ENCODE measurements at regions not wholly inside any gene's neighbourhood (a gene's known extent, or its start where the extent isn't known, plus 50 kb on each side); places are given as distances from the start of the nearest gene placed in this dataset.
A peak's percentile ranks its signal among the peaks of the same experiment; 100 is the strongest.

DNA sequence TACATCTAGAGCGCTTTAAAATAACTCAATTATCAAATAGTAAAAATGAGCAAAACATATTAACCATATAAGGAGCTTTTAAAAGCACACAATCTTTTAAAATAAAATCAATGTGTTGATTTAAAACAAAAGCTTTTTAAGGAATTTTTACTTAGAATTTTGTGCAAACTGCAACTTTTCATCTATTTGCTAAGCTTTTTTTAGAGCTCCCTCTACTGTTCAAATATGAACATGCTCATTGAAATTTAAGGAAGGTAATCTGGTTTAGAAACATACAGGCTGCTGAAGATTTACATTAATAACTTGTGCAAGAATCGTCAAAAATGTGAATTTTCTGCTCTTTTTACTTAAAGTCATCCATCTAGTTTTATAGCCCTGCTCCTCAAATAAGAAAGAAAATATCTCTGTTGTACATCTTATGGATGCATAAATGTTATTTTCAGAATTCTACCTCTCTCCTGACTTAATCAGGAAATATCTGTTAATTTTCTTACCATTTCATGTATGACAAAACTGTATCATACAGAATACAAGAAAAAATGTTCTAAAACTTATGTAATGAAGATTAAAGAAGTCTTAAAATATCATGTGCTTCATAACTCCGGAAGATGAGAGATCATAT lies 469.4 kb upstream of the ROBO2 start:
- TF ChIP-seq, protein P1, sequence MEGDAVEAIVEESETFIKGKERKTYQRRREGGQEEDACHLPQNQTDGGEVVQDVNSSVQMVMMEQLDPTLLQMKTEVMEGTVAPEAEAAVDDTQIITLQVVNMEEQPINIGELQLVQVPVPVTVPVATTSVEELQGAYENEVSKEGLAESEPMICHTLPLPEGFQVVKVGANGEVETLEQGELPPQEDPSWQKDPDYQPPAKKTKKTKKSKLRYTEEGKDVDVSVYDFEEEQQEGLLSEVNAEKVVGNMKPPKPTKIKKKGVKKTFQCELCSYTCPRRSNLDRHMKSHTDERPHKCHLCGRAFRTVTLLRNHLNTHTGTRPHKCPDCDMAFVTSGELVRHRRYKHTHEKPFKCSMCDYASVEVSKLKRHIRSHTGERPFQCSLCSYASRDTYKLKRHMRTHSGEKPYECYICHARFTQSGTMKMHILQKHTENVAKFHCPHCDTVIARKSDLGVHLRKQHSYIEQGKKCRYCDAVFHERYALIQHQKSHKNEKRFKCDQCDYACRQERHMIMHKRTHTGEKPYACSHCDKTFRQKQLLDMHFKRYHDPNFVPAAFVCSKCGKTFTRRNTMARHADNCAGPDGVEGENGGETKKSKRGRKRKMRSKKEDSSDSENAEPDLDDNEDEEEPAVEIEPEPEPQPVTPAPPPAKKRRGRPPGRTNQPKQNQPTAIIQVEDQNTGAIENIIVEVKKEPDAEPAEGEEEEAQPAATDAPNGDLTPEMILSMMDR (conservative IDR thresholded peaks at IDR 0.05) = peak; percentile 71
- no peak for TF ChIP-seq EZH2 (IDR thresholded peaks at IDR 0.05; ENCODE audit: low read depth)

Data from PC-9 (cell line).